ENCODE measurements at regions not wholly inside any gene's neighbourhood (a gene's known extent, or its start where the extent isn't known, plus 50 kb on each side); places are given as distances from the start of the nearest gene placed in this dataset.

GRCh38 chr11:100612766-100613165, 74.3 kb upstream of the ARHGAP42 start:
- TF ChIP-seq, protein P1, sequence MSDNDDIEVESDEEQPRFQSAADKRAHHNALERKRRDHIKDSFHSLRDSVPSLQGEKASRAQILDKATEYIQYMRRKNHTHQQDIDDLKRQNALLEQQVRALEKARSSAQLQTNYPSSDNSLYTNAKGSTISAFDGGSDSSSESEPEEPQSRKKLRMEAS (IDR thresholded peaks at IDR 0.05; ENCODE audit: low read depth, low read length), result no peak
- TF ChIP-seq POLR2A (IDR thresholded peaks at IDR 0.05; ENCODE audit: extremely low read depth, insufficient read length) (no peak), CTCF (IDR thresholded peaks at IDR 0.05; ENCODE audit: low read depth, low read length) (no peak)
